Right atrium auricular region (tissue), 2 donors: ENCODE measurements at regions not wholly inside any gene's neighbourhood (a gene's known extent, or its start where the extent isn't known, plus 50 kb on each side); places are given as distances from the start of the nearest gene placed in this dataset.

Source experiments
- DNase-seq: peaks from one replicate; pipeline ENCODE4 v3.0.0-alpha.2; 2019; ENCODE audit warnings: low spot score
- H3K27ac ChIP-seq, 2 donors: fragments of 200-600 bp; sonication (generic); 1 replicate in 1 of 2; 2 replicates in 1 of 2; pipeline ENCODE4 v1.5.1; 2016 to 2019
- H3K27me3 ChIP-seq, 2 donors: fragments of 200-600 bp; sonication (generic); one replicate each; pipeline versions ENCODE4 v1.5.1 to v1.6.0; 2017 to 2019
- H3K36me3 ChIP-seq: fragments of 200-600 bp; sonication (generic); one replicate; pipeline ENCODE4 v1.5.1; 2016
- H3K4me1 ChIP-seq, 2 donors: fragments of 200-600 bp; sonication (generic); one replicate each; pipeline versions ENCODE4 v1.5.1 to v1.6.0; 2017 to 2019
- H3K4me3 ChIP-seq, 2 donors: fragments of 200-600 bp; sonication (generic); 1 replicate in 1 of 2; 2 replicates in 1 of 2; pipeline ENCODE4 v1.5.1; 2017 to 2019; ENCODE audit warnings: mild to moderate bottlenecking in 1 of 2, moderate library complexity in 1 of 2
- H3K9me3 ChIP-seq, 2 donors: fragments of 200-600 bp; sonication (generic); one replicate each; pipeline ENCODE4 v1.5.1; 2019
- CTCF ChIP-seq, 2 donors: fragments of 200-600 bp; sonication (generic); IDR thresholded peaks; one replicate each; pipeline ENCODE4 v1.5.1; 2019; ENCODE audit warnings: antibody characterized with exemption in 2 of 2

- no peak for TF ChIP-seq CTCF (IDR thresholded peaks at IDR 0.05)
- Histone ChIP-seq H3K27me3 (no peaks in the 10 kb centered on the region), H3K9me3 (no peaks in the 10 kb centered on the region), H3K4me1 (no peaks in the 10 kb centered on the region), H3K4me3 (no peak overlapping the region), H3K27ac (no peak overlapping the region), H3K36me3 (no peaks in the 10 kb centered on the region)
- DNase-seq: no peak
Measured at GRCh38 chr4:20353646-20354045, 101.9 kb downstream of the SLIT2 start.

GRCh38 chr4:20354120-20354519 lies 102.4 kb downstream of the SLIT2 start:
- H3K27ac ChIP-seq: no peak overlapping the region
- H3K36me3 ChIP-seq: no peaks in the 10 kb centered on the region
- H3K4me3 ChIP-seq: no peak overlapping the region
- H3K9me3 ChIP-seq: no peaks in the 10 kb centered on the region
- TF ChIP-seq CTCF (IDR thresholded peaks at IDR 0.05): no peak
- H3K27me3 ChIP-seq: no peaks in the 10 kb centered on the region
- DNase-seq: no peak
- H3K4me1 ChIP-seq: no peaks in the 10 kb centered on the region

- H3K9me3 ChIP-seq: no peaks in the 10 kb centered on the region
- no peak for DNase-seq
- TF ChIP-seq CTCF (IDR thresholded peaks at IDR 0.05): no peak
- H3K4me3 ChIP-seq: no peak overlapping the region
- H3K4me1 ChIP-seq: no peaks in the 10 kb centered on the region
- no peak overlapping the region for H3K27ac ChIP-seq
- no peaks in the 10 kb centered on the region for H3K36me3 ChIP-seq
- no peaks in the 10 kb centered on the region for H3K27me3 ChIP-seq
Measured at GRCh38 chr4:20356565-20356964, 104.9 kb downstream of the SLIT2 start.

GRCh38 chr4:20358110-20358509 lies 106.4 kb downstream of the SLIT2 start:
- no peak for DNase-seq
- Histone ChIP-seq H3K4me3 (no peak overlapping the region), H3K27me3 (no peaks in the 10 kb centered on the region), H3K36me3 (no peaks in the 10 kb centered on the region), H3K4me1 (no peaks in the 10 kb centered on the region), H3K9me3 (no peaks in the 10 kb centered on the region), H3K27ac (no peak overlapping the region)
- no peak for TF ChIP-seq CTCF (IDR thresholded peaks at IDR 0.05)

- H3K4me1 ChIP-seq: no peaks in the 10 kb centered on the region
- H3K9me3 ChIP-seq: no peaks in the 10 kb centered on the region
- no peak overlapping the region for H3K27ac ChIP-seq
- H3K27me3 ChIP-seq: no peaks in the 10 kb centered on the region
- no peak for DNase-seq
- H3K36me3 ChIP-seq: no peaks in the 10 kb centered on the region
- no peak overlapping the region for H3K4me3 ChIP-seq
- no peak for TF ChIP-seq CTCF (IDR thresholded peaks at IDR 0.05)
Measured at GRCh38 chr4:20359692-20360091, 108.0 kb downstream of the SLIT2 start.

- TF ChIP-seq CTCF (IDR thresholded peaks at IDR 0.05): no peak
- H3K9me3 ChIP-seq: no peaks in the 10 kb centered on the region
- no peaks in the 10 kb centered on the region for H3K27me3 ChIP-seq
- no peaks in the 10 kb centered on the region for H3K36me3 ChIP-seq
- no peak for DNase-seq
- no peak overlapping the region for H3K27ac ChIP-seq
- H3K4me1 ChIP-seq: no peaks in the 10 kb centered on the region
- no peak overlapping the region for H3K4me3 ChIP-seq
Measured at GRCh38 chr4:20362148-20362547, 110.4 kb downstream of the SLIT2 start.
